MCF 10A (cell line): ENCODE measurements at regions not wholly inside any gene's neighbourhood (a gene's known extent, or its start where the extent isn't known, plus 50 kb on each side); places are given as distances from the start of the nearest gene placed in this dataset.

Experiments used
- BruUV-seq: library from RNA; stranded (reverse); fragments of 400-500 nt; replicated peaks from 2 replicates; lab custom pipeline; 2021; lab: Mats Ljungman, UMichigan
- CTCF ChIA-PET: fragments of 300-600 bp; sonication (Branson Sonifier 250); formaldehyde crosslinking; extraction: SDS; loops from one replicate; lab custom pipeline; 2021; ENCODE audit warnings: antibody characterized with exemption, inconsistent platforms; lab: Yijun Ruan, JAX
- POLR2A ChIA-PET: fragments of 300-600, 350-650 bp; sonication (Branson Sonifier 250); formaldehyde crosslinking; extraction: SDS; loops from one replicate; lab custom pipeline; 2020; ENCODE audit warnings: antibody characterized with exemption, inconsistent platforms; lab: Yijun Ruan, JAX
- DNase-seq: peaks from one replicate; pipeline ENCODE4 v3.0.0-alpha.2; 2018; ENCODE audit not compliant: unreplicated experiment
- H3K27ac Mint-ChIP-seq: one replicate; pipeline ENCODE4 v1.8.0; 2022; ENCODE audit warnings: mild to moderate bottlenecking, low read depth, mixed read lengths; ENCODE audit not compliant: unreplicated experiment
- H3K27me3 Mint-ChIP-seq: one replicate; pipeline ENCODE4 v1.8.0; 2022; ENCODE audit warnings: mixed read lengths; ENCODE audit not compliant: insufficient read depth, unreplicated experiment
- H3K36me3 Mint-ChIP-seq: one replicate; pipeline ENCODE4 v1.8.0; 2022; ENCODE audit warnings: mild to moderate bottlenecking, moderate library complexity, mixed read lengths; ENCODE audit not compliant: insufficient read depth, unreplicated experiment
- H3K4me1 Mint-ChIP-seq: one replicate; pipeline ENCODE4 v1.8.0; 2022; ENCODE audit warnings: mixed read lengths; ENCODE audit not compliant: insufficient read depth, unreplicated experiment
- H3K4me3 Mint-ChIP-seq: one replicate; pipeline ENCODE4 v1.8.0; 2022; ENCODE audit warnings: mild to moderate bottlenecking, moderate library complexity, mixed read lengths; ENCODE audit not compliant: unreplicated experiment
- H3K9me3 Mint-ChIP-seq: one replicate; pipeline ENCODE4 v1.8.0; 2022; ENCODE audit warnings: mixed read lengths; ENCODE audit not compliant: unreplicated experiment
- intact Hi-C: fragments of 100-400 bp; cut with micrococcal nuclease; formaldehyde crosslinking; loops from 2 replicates; pipeline ENCODE4 v1.14.1; 2022
- TF ChIP-seq, protein P1 (sequence below): fragments of 200-600 bp; IDR thresholded peaks from one replicate; pipeline ENCODE4 v1.8.0; 2022; ENCODE audit warnings: antibody characterized with exemption, mild to moderate bottlenecking; ENCODE audit not compliant: unreplicated experiment

DNA sequence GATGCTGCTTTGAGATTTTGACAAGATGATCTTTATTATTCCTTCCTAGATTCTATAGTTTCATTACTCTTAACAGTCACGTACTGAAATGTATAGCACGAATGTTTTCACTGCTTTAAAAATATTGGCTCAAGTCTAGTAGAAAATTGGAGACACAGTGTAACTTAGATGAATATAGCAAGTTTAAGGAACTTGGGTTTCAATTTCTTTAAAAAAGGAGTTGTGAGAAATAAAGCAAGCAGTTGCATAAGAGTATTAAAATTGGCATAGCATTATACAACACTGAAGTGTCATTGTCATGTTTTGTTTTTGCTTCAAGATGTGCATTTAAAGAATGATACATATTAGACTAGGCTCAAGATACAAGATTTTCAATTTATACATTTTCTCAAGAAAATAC lies 624.8 kb upstream of the NOVA1 start:
- TF ChIP-seq, protein P1, sequence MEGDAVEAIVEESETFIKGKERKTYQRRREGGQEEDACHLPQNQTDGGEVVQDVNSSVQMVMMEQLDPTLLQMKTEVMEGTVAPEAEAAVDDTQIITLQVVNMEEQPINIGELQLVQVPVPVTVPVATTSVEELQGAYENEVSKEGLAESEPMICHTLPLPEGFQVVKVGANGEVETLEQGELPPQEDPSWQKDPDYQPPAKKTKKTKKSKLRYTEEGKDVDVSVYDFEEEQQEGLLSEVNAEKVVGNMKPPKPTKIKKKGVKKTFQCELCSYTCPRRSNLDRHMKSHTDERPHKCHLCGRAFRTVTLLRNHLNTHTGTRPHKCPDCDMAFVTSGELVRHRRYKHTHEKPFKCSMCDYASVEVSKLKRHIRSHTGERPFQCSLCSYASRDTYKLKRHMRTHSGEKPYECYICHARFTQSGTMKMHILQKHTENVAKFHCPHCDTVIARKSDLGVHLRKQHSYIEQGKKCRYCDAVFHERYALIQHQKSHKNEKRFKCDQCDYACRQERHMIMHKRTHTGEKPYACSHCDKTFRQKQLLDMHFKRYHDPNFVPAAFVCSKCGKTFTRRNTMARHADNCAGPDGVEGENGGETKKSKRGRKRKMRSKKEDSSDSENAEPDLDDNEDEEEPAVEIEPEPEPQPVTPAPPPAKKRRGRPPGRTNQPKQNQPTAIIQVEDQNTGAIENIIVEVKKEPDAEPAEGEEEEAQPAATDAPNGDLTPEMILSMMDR: no peak
- H3K27ac Mint-ChIP-seq: no peak overlapping the region
- H3K4me1 Mint-ChIP-seq: no peaks in the 10 kb centered on the region
- no peak for DNase-seq
- peaks cover 6% of the 10 kb centered on the region for H3K36me3 Mint-ChIP-seq
- POLR2A ChIA-PET: no interaction called here
- H3K27me3 Mint-ChIP-seq: no peaks in the 10 kb centered on the region
- H3K4me3 Mint-ChIP-seq: no peak overlapping the region
- peaks cover 21% of the 10 kb centered on the region for H3K9me3 Mint-ChIP-seq
- BruUV-seq: no TSS peak
- CTCF ChIA-PET: no interaction called here
- intact Hi-C loops: no loop called here

DNA sequence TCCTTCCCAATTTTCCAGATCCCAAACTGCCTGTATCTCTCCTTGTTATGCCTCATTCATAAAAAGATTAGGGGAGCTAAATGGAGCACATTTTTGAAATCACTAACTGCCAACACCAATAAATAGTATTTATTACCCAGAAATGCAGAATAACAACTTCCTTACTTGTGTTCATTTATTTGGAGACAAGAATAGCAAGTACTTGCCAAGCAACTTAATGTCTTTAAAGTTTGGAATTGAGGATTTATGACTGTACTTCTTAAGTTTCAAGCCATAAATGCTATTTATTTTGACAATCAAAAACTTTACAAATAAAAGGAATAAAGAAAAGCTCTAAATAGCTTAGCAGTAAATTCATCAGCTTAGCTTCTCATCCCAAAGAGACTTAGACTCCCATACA lies 626.1 kb upstream of the NOVA1 start:
- POLR2A ChIA-PET: no interaction called here
- intact Hi-C loops: no loop called here
- no peak for DNase-seq
- Mint-ChIP-seq H3K27me3 (no peaks in the 10 kb centered on the region), H3K27ac (no peak overlapping the region), H3K9me3 (peaks cover 19% of the 10 kb centered on the region), H3K4me1 (no peaks in the 10 kb centered on the region), H3K36me3 (peaks cover 6% of the 10 kb centered on the region), H3K4me3 (no peak overlapping the region)
- TF ChIP-seq, protein P1: no peak
- no TSS peak for BruUV-seq
- CTCF ChIA-PET: no interaction called here

DNA sequence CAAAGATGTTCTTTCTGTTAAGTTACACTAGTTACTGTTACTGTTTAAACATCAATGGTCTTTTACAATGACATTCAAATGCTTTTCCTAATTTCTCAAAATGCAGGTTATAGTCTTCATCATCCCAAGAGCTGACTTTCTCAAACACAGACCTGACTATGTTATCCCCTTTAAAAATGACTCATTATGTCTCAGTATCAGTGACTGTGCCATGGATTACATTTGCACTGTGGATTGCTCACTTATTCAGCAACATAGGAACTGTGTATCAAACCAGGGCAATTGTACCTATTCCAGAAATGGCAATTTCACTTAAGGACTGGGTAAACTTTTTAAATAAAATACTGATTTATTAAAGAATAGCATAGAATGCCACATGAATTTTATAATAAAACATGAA lies 630.2 kb upstream of the NOVA1 start:
- no peak overlapping the region for H3K27ac Mint-ChIP-seq
- POLR2A ChIA-PET: no interaction called here
- BruUV-seq: no TSS peak
- no peak for DNase-seq
- TF ChIP-seq, protein P1: no peak
- H3K9me3 Mint-ChIP-seq: no peaks in the 10 kb centered on the region
- H3K36me3 Mint-ChIP-seq: no peaks in the 10 kb centered on the region
- no peak overlapping the region for H3K4me3 Mint-ChIP-seq
- CTCF ChIA-PET: interaction anchor here (0.6 to 1.0 kb wide), 2 partner anchors 15 to 27 kb away, joined by 3 read pairs; no protein-coding TSS in a partner anchor
- H3K4me1 Mint-ChIP-seq: no peaks in the 10 kb centered on the region
- no peaks in the 10 kb centered on the region for H3K27me3 Mint-ChIP-seq
- intact Hi-C loops: no loop called here

DNA sequence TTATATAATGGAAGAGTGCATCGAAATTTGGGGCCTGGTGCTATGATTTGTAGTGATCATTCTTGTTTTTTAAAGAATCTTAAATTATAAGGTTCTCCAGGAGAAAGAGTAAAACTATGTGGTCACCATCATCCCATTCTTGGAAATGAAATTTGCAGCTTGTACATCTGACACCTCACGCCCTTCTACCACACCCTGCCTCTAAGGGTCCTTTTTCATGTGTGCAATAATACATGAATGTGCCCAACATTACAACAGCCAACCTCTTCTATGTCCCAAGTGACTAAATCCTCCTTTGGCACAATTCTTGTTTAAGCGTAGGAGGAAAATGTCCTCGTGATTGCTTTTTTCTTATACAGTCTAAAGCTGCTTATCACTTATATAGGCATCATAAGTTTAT lies 636.5 kb upstream of the NOVA1 start:
- H3K27me3 Mint-ChIP-seq: no peaks in the 10 kb centered on the region
- ChIA-PET POLR2A (no interaction called here), CTCF (no interaction called here)
- no peaks in the 10 kb centered on the region for H3K36me3 Mint-ChIP-seq
- H3K27ac Mint-ChIP-seq: no peak overlapping the region
- no peaks in the 10 kb centered on the region for H3K4me1 Mint-ChIP-seq
- no TSS peak for BruUV-seq
- no peaks in the 10 kb centered on the region for H3K9me3 Mint-ChIP-seq
- H3K4me3 Mint-ChIP-seq: no peak overlapping the region
- intact Hi-C loops: no loop called here
- TF ChIP-seq, protein P1: no peak
- no peak for DNase-seq
